GM12878 (cell line): ENCODE measurements at regions not wholly inside any gene's neighbourhood (a gene's known extent, or its start where the extent isn't known, plus 50 kb on each side); places are given as distances from the start of the nearest gene placed in this dataset.

ENCODE experiments used
- CTCF ChIP-seq, 3 experiments: IDR thresholded peaks in 2 of 3; conservative IDR thresholded peaks in 1 of 3; 2 replicates each; pipeline ENCODE4 v1.5.1; 2011; ENCODE audit warnings: low read depth in 3 of 3, low read length in 3 of 3, mild to moderate bottlenecking in 3 of 3, control low read depth in 2 of 3, moderate library complexity in 2 of 3, inconsistent platforms in 1 of 3, mixed read lengths in 1 of 3; ENCODE audit not compliant: control insufficient read depth in 2 of 3, insufficient read depth in 1 of 3; ENCODE audit errors: extremely low read depth in 1 of 3
- EP300 ChIP-seq, 2 experiments: fragments of 150-350 bp in 1 of 2; IDR thresholded peaks; 2 replicates each; pipeline ENCODE4 v1.6.1; 2011 to 2012; ENCODE audit warnings: low read depth in 2 of 2, low read length in 2 of 2, borderline replicate concordance in 1 of 2, improper control_type of control experiment in 1 of 2, inconsistent platforms in 1 of 2; ENCODE audit not compliant: control insufficient read depth in 1 of 2
- IKZF1 ChIP-seq: fragments of 450-650 bp; conservative IDR thresholded peaks from 2 replicates; pipeline ENCODE4 v1.6.1; 2017; ENCODE audit warnings: antibody characterized with exemption, mild to moderate bottlenecking
- MYC ChIP-seq: IDR thresholded peaks from 2 replicates; pipeline ENCODE4 v1.6.1; 2011; ENCODE audit warnings: mild to moderate bottlenecking, low read length, moderate library complexity, inconsistent platforms; ENCODE audit not compliant: insufficient read depth, insufficient replicate concordance, insufficient read length, severe bottlenecking
- NFIC ChIP-seq: IDR thresholded peaks from 2 replicates; pipeline ENCODE4 v1.6.1; 2012; ENCODE audit warnings: low read depth, mild to moderate bottlenecking, inconsistent platforms, low read length, moderate library complexity
- POLR2A ChIP-seq: IDR thresholded peaks from 2 replicates; pipeline ENCODE4 v1.6.1; 2011; ENCODE audit warnings: low read depth, mild to moderate bottlenecking, low read length
- POLR2AphosphoS5 ChIP-seq: IDR thresholded peaks from 2 replicates; pipeline ENCODE4 v1.6.1; 2011; ENCODE audit warnings: mild to moderate bottlenecking, low read length, inconsistent platforms
- SMC3 ChIP-seq: IDR thresholded peaks from 2 replicates; pipeline ENCODE4 v1.6.1; 2011; ENCODE audit warnings: low read length, improper control_type of control experiment, borderline replicate concordance
- SP1 ChIP-seq: IDR thresholded peaks from one replicate; pipeline ENCODE4 v1.6.1; 2011; ENCODE audit warnings: low read depth, low read length
- ZNF384 ChIP-seq: IDR thresholded peaks from 2 replicates; pipeline ENCODE4 v1.6.1; 2012; ENCODE audit warnings: low read depth, mild to moderate bottlenecking, low read length, improper control_type of control experiment, borderline replicate concordance

GRCh38 chr5:72613515-72613914 is 106.3 kb upstream of the ZNF366 start:
- no peak for TF ChIP-seq POLR2A
- TF ChIP-seq POLR2AphosphoS5: no peak
- TF ChIP-seq EP300 (IDR thresholded peaks at IDR 0.05; ENCODE audit: borderline replicate concordance in 1 of 2, control insufficient read depth in 1 of 2, low read depth in 2 of 2, low read length in 2 of 2): no peak
- no peak for TF ChIP-seq ZNF384
- TF ChIP-seq SMC3: no peak
- no peak for TF ChIP-seq CTCF (IDR thresholded peaks at IDR 0.05 in 2 of 3, conservative IDR thresholded peaks at IDR 0.05 in 1 of 3; ENCODE audit: control insufficient read depth in 2 of 3, extremely low read depth in 1 of 3, insufficient read depth in 1 of 3, low read depth in 3 of 3, low read length in 3 of 3)
- TF ChIP-seq IKZF1: no peak
- no peak for TF ChIP-seq MYC
- TF ChIP-seq NFIC: no peak
- TF ChIP-seq SP1: no peak
